T-helper 2 cell treated with Interferon-gamma antibody and Interleukin-4, amounts not matched to agents 5 μg/mL and 100 μg/mL, for 36 hours (primary cell): ENCODE measurements at regions not wholly inside any gene's neighbourhood (a gene's known extent, or its start where the extent isn't known, plus 50 kb on each side); places are given as distances from the start of the nearest gene placed in this dataset.
"Not testable (repeated sequence)": the region's sequence is repeated elsewhere in the genome, so short reads cannot be mapped to it uniquely, and the experiment has no call there.

Source experiments
- DNase-seq: peaks from one replicate; pipeline ENCODE4 v3.0.0; 2021; ENCODE audit warnings: low spot score
- H3K27ac Mint-ChIP-seq: one replicate; pipeline ENCODE4 v1.8.0; 2021; ENCODE audit warnings: mild to moderate bottlenecking, mixed read lengths
- H3K27me3 Mint-ChIP-seq: one replicate; pipeline ENCODE4 v1.8.0; 2021; ENCODE audit warnings: low read depth, mixed read lengths
- H3K36me3 Mint-ChIP-seq: one replicate; pipeline ENCODE4 v1.8.0; 2021; ENCODE audit warnings: low read depth, mixed read lengths
- H3K4me1 Mint-ChIP-seq: one replicate; pipeline ENCODE4 v1.8.0; 2021; ENCODE audit warnings: low read depth, mixed read lengths
- H3K4me3 Mint-ChIP-seq: one replicate; pipeline ENCODE4 v1.8.0; 2022; ENCODE audit warnings: mild to moderate bottlenecking, moderate library complexity, mixed read lengths
- H3K9me3 Mint-ChIP-seq: one replicate; pipeline ENCODE4 v1.8.0; 2021; ENCODE audit warnings: mixed read lengths

GRCh38 chr13:23081220-23081619 is 99.6 kb upstream of the SGCG start:
- no peaks in the 10 kb centered on the region for H3K27me3 Mint-ChIP-seq
- no peaks in the 10 kb centered on the region for H3K9me3 Mint-ChIP-seq
- no peak for DNase-seq
- no peaks in the 10 kb centered on the region for H3K4me1 Mint-ChIP-seq
- no peak overlapping the region for H3K4me3 Mint-ChIP-seq
- H3K36me3 Mint-ChIP-seq, result no peaks in the 10 kb centered on the region
- no peak overlapping the region for H3K27ac Mint-ChIP-seq

GRCh38 chr13:23081901-23082300 is 98.9 kb upstream of the SGCG start:
- no peaks in the 10 kb centered on the region for H3K36me3 Mint-ChIP-seq
- H3K4me1 Mint-ChIP-seq, result no peaks in the 10 kb centered on the region
- H3K27me3 Mint-ChIP-seq, result no peaks in the 10 kb centered on the region
- DNase-seq, result no peak
- H3K4me3 Mint-ChIP-seq, result no peak overlapping the region
- no peaks in the 10 kb centered on the region for H3K9me3 Mint-ChIP-seq
- no peak overlapping the region for H3K27ac Mint-ChIP-seq

GRCh38 chr13:23086968-23087623 is 93.7 kb upstream of the SGCG start:
- Mint-ChIP-seq H3K27ac (no peak overlapping the region), H3K27me3 (no peaks in the 10 kb centered on the region), H3K4me3 (no peak overlapping the region), H3K36me3 (no peaks in the 10 kb centered on the region), H3K9me3 (no peaks in the 10 kb centered on the region), H3K4me1 (no peaks in the 10 kb centered on the region)
- DNase-seq, result no peak

- Mint-ChIP-seq H3K9me3 (no peaks in the 10 kb centered on the region), H3K27ac (no peak overlapping the region), H3K36me3 (no peaks in the 10 kb centered on the region), H3K27me3 (no peaks in the 10 kb centered on the region), H3K4me1 (no peaks in the 10 kb centered on the region), H3K4me3 (no peak overlapping the region)
- no peak for DNase-seq
Measured at GRCh38 chr13:23087880-23088279, 92.9 kb upstream of the SGCG start.

GRCh38 chr13:23098161-23098907 is 82.4 kb upstream of the SGCG start:
- H3K27ac Mint-ChIP-seq, result no peak overlapping the region
- H3K4me3 Mint-ChIP-seq, result no peak overlapping the region
- H3K27me3 Mint-ChIP-seq, result no peaks in the 10 kb centered on the region
- H3K9me3 Mint-ChIP-seq, result no peaks in the 10 kb centered on the region
- no peaks in the 10 kb centered on the region for H3K36me3 Mint-ChIP-seq
- no peaks in the 10 kb centered on the region for H3K4me1 Mint-ChIP-seq
- no peak for DNase-seq

- Mint-ChIP-seq H3K27me3 (no peaks in the 10 kb centered on the region), H3K4me3 (no peak overlapping the region), H3K9me3 (no peaks in the 10 kb centered on the region), H3K4me1 (no peaks in the 10 kb centered on the region), H3K27ac (no peak overlapping the region), H3K36me3 (no peaks in the 10 kb centered on the region)
- DNase-seq, result no peak
Measured at GRCh38 chr13:23105051-23105450, 75.7 kb upstream of the SGCG start.

- Mint-ChIP-seq H3K4me1 (no peaks in the 10 kb centered on the region), H3K9me3 (no peaks in the 10 kb centered on the region), H3K4me3 (no peak overlapping the region), H3K27ac (no peak overlapping the region), H3K27me3 (no peaks in the 10 kb centered on the region), H3K36me3 (no peaks in the 10 kb centered on the region)
- DNase-seq, result no peak
Measured at GRCh38 chr13:23107665-23108064, 73.1 kb upstream of the SGCG start.

GRCh38 chr13:23119131-23119530 is 61.6 kb upstream of the SGCG start:
- H3K4me1 Mint-ChIP-seq, result no peaks in the 10 kb centered on the region
- DNase-seq, result no peak
- H3K36me3 Mint-ChIP-seq, result no peaks in the 10 kb centered on the region
- no peaks in the 10 kb centered on the region for H3K27me3 Mint-ChIP-seq
- H3K27ac Mint-ChIP-seq, result no peak overlapping the region
- H3K4me3 Mint-ChIP-seq, result no peak overlapping the region
- no peaks in the 10 kb centered on the region for H3K9me3 Mint-ChIP-seq

GRCh38 chr13:23127540-23127939 is 53.2 kb upstream of the SGCG start:
- not testable (repeated sequence) for H3K9me3 Mint-ChIP-seq, H3K36me3 Mint-ChIP-seq, H3K4me3 Mint-ChIP-seq, H3K27me3 Mint-ChIP-seq, DNase-seq, H3K27ac Mint-ChIP-seq, H3K4me1 Mint-ChIP-seq

- no peak for DNase-seq
- Mint-ChIP-seq H3K27me3 (no peaks in the 10 kb centered on the region), H3K4me3 (no peak overlapping the region), H3K9me3 (no peaks in the 10 kb centered on the region), H3K27ac (no peak overlapping the region), H3K36me3 (no peaks in the 10 kb centered on the region), H3K4me1 (no peaks in the 10 kb centered on the region)
Measured at GRCh38 chr13:23129331-23129730, 51.4 kb upstream of the SGCG start.
